Bronchial epithelial cell (primary cell): ENCODE measurements at regions not wholly inside any gene's neighbourhood (a gene's known extent, or its start where the extent isn't known, plus 50 kb on each side); places are given as distances from the start of the nearest gene placed in this dataset.

Experiments
- DNase-seq: peaks from one replicate; pipeline ENCODE4 v3.0.0-alpha.2; 2010; ENCODE audit warnings: low read depth
- FAIRE-seq: peaks from 2 replicates; lab custom pipeline; 2011; peaks lifted over from hg19 to GRCh38; lab: Jason Lieb, UNC
- H3K27me3 ChIP-seq: 2 replicates; pipeline ENCODE4 v1.5.1; 2011; ENCODE audit warnings: low read length; ENCODE audit not compliant: control insufficient read depth, insufficient read depth
- H3K36me3 ChIP-seq: 2 replicates; pipeline ENCODE4 v1.5.1; 2011; ENCODE audit warnings: low read length; ENCODE audit not compliant: control insufficient read depth, insufficient read depth
- H3K4me3 ChIP-seq: 2 replicates; pipeline ENCODE4 v1.5.1; 2011; ENCODE audit warnings: mild to moderate bottlenecking, low read depth, low read length, control low read depth
- CTCF ChIP-seq: IDR thresholded peaks from 2 replicates; pipeline ENCODE4 v1.5.1; 2011; ENCODE audit warnings: mild to moderate bottlenecking, moderate library complexity, low read length, control low read depth, inconsistent platforms; ENCODE audit not compliant: insufficient read depth, severe bottlenecking

GRCh38 chr2:100222844-100223243, 80.5 kb upstream of the AFF3 start:
- no peak for FAIRE-seq
- Histone ChIP-seq H3K27me3 (no peaks in the 10 kb centered on the region), H3K36me3 (no peaks in the 10 kb centered on the region), H3K4me3 (no peak overlapping the region)
- no peak for TF ChIP-seq CTCF
- DNase-seq, result no peak

- TF ChIP-seq CTCF, result no peak
- no peak for DNase-seq
- H3K4me3 ChIP-seq, result no peak overlapping the region
- no peaks in the 10 kb centered on the region for H3K27me3 ChIP-seq
- no peaks in the 10 kb centered on the region for H3K36me3 ChIP-seq
- no peak for FAIRE-seq
Measured at GRCh38 chr2:100218552-100218951, 76.2 kb upstream of the AFF3 start.

DNA sequence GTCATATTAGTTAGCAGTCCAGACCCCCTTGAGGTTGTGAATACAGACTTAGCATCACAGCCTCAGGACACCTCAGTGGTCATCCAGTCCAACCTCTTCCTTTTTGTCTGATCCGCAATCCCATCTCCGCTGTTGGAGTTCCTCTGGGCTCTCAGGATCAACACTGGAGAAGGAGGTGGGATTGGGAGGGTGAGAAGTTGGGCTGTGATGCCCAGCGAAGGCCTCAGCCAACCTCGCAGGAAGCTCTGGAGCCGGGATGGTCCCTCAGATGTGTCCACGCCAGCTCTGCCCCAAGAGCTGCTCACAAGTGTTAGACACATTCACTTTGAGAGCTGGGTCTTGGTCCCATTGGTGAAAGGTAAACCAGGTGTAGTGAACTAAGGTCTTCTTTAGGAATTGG, 74.9 kb upstream of the AFF3 start:
- FAIRE-seq (no peak), DNase-seq (no peak)
- TF ChIP-seq CTCF, result no peak
- no peaks in the 10 kb centered on the region for H3K36me3 ChIP-seq
- no peak overlapping the region for H3K4me3 ChIP-seq
- no peaks in the 10 kb centered on the region for H3K27me3 ChIP-seq

- H3K36me3 ChIP-seq, result no peaks in the 10 kb centered on the region
- TF ChIP-seq CTCF, result no peak
- DNase-seq (no peak), FAIRE-seq (no peak)
- no peak overlapping the region for H3K4me3 ChIP-seq
- H3K27me3 ChIP-seq, result no peaks in the 10 kb centered on the region
Measured at GRCh38 chr2:100216015-100216414, 73.6 kb upstream of the AFF3 start.

- no peaks in the 10 kb centered on the region for H3K27me3 ChIP-seq
- no peak overlapping the region for H3K4me3 ChIP-seq
- H3K36me3 ChIP-seq, result no peaks in the 10 kb centered on the region
- DNase-seq (no peak), FAIRE-seq (no peak)
- no peak for TF ChIP-seq CTCF
Measured at GRCh38 chr2:100215371-100215770, 73.0 kb upstream of the AFF3 start.

DNA sequence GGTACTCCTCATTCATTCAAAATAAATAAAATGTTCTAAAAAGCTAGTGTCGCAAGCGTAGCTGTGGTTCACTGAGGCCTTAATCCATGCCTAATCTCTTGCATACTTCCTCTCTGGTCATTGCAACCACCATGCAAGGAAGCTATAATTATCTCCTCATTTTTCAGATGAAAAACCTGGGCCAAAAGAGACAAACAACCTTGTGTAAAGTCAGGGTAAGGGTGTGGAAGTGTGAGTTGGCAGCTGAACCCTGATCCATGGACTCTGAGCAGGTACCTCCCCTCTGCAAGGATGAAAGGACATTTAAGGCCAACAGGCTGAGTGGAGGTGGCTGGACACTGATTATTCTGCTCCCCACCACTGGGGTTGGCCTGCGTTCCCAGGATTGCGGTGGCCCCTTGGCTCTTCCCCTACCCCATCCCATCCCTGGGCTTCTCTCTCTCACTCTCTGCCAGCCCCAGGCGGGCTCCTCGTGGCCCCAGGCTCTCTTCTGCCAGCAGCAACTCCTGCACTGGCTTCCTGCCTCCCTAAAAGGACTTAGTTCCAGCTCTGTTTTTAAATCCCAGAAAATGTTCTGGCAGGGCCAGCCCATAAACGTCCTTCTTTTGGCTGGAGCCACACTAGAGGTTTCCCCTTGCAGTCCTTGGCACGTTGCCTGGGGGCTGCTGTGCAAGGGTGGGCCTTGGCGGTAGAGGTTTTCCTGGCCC, 72.0 kb upstream of the AFF3 start:
- H3K36me3 ChIP-seq, result no peaks in the 10 kb centered on the region
- DNase-seq (no peak), FAIRE-seq (no peak)
- H3K4me3 ChIP-seq, result no peak overlapping the region
- H3K27me3 ChIP-seq, result no peaks in the 10 kb centered on the region
- no peak for TF ChIP-seq CTCF
